Activated T-cell treated with anti-CD3 and anti-CD28 coated beads for 48 hours (primary cell): ENCODE measurements at regions not wholly inside any gene's neighbourhood (a gene's known extent, or its start where the extent isn't known, plus 50 kb on each side); places are given as distances from the start of the nearest gene placed in this dataset.
"Not testable (repeated sequence)": the region's sequence is repeated elsewhere in the genome, so short reads cannot be mapped to it uniquely, and the experiment has no call there.

Source experiments
- DNase-seq: peaks from one replicate; pipeline ENCODE4 v3.0.0-alpha.2; 2020; ENCODE audit warnings: low read depth

DNA sequence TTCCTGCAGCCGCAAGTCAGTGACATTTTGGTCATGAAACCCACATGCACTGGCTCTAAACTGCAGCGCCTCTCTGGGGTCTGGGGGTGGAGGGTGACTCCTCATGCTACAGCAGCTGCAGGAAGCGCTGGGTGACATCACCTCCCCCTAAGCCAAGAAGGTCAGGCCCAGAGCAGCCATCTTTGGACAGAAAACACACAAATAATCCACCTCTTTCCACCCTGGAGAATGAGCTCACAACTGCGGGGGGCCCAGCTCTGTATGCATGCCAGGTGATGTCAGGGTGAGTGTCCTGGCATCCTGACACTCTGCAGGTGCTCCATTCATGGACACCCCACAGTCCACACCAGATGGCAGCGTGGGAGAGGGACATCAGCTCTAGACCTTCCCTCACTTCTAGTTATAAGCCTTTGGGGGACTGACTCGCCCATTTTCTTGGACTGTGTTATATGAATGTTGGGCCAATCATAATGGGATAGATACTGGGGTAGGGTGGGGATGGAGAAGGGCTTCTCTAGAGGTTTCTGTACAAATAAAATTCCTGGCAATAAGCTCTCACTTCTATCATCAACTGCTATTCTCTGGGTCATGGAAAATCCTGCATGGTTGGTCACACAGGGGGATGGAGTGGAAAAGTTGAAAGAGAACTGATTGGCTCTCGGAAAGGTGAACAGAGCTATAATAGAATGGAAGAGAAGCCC is 70.7 kb upstream of the THBS1 start:
- no peak for DNase-seq

GRCh38 chr15:39511000-39511915 is 69.6 kb upstream of the THBS1 start:
- DNase-seq, result no peak

- no peak for DNase-seq
Measured at GRCh38 chr15:39511916-39512260, 69.0 kb upstream of the THBS1 start.

DNA sequence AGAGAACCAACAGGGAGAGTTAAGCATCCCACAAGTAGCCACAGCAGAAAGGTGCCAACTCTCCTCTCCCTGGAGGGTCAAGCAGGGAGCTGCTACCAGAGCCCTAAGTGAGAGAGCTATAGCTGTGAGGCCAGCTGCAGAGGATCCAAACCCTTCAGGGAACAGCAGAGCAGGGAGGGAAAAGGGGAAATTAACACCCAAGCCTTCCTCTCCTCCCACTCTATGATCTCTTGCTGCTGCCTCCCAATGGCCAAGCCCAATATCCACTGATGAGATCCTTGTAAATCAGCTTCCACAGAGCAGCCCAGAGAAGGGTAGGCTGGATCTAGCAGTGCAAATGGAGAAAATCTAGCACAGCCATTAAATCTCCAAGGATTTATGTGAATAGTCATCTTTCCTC is 68.2 kb upstream of the THBS1 start:
- no peak for DNase-seq

DNA sequence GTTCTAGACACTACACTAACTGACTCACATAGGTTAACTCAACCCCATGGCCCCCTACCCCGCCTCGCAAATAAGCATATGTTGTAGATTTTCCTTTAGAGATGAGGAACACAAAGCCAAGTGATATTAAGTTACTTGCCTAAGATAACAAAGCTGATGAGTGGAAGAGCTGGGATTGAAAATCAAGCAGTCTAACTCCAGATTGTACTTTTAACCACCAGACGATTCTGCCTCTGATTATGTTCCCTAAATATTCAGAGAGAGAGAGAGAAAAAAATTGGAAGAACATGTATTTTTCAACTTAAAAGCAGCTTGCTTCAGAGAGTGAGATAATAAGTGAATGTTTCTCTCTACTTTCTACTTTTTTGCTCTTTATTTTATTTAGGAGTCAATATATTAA is 66.9 kb upstream of the THBS1 start:
- DNase-seq, result no peak

DNA sequence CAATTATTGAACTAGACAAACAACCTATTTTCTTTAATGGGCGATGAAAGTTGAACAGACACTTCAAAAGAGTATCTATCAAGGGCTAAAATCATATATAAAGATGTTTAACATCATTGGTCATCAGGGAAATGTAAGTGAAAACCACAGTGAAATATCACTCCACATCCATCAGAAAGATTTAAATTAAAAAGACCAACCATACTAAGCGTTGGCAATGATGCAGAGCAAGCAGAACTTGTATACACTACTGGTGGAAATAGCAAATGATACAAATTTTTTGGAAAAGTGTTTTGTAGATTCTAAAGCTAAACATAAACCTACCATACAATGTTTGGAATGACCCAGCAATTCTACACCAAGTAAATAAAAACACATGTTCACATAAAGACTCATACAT is 65.9 kb upstream of the THBS1 start:
- DNase-seq, result no peak

- no peak for DNase-seq
Measured at GRCh38 chr15:39515765-39516164, 65.1 kb upstream of the THBS1 start.

- DNase-seq, result no peak
Measured at GRCh38 chr15:39517122-39517855, 63.6 kb upstream of the THBS1 start.

DNA sequence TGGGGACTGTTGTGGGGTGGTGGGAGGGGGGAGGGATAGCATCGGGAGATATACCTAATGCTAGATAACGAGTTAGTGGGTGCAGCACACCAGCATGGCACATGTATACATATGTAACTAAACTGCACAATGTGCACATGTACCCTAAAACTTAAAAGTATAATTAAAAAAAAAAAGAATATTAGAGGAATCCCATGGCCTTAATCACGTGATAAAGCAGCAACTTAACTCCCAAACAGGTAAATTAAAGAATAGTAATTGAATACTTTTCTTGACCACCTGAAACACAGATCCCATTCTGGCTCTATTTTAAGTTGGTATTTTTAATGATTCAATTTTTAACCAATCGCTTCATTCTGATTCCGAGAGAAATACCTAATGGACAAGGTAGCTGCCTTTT is 56.9 kb upstream of the THBS1 start:
- DNase-seq, result not testable (repeated sequence)

- DNase-seq, result no peak
Measured at GRCh38 chr15:39529457-39529856, 51.4 kb upstream of the THBS1 start.

DNA sequence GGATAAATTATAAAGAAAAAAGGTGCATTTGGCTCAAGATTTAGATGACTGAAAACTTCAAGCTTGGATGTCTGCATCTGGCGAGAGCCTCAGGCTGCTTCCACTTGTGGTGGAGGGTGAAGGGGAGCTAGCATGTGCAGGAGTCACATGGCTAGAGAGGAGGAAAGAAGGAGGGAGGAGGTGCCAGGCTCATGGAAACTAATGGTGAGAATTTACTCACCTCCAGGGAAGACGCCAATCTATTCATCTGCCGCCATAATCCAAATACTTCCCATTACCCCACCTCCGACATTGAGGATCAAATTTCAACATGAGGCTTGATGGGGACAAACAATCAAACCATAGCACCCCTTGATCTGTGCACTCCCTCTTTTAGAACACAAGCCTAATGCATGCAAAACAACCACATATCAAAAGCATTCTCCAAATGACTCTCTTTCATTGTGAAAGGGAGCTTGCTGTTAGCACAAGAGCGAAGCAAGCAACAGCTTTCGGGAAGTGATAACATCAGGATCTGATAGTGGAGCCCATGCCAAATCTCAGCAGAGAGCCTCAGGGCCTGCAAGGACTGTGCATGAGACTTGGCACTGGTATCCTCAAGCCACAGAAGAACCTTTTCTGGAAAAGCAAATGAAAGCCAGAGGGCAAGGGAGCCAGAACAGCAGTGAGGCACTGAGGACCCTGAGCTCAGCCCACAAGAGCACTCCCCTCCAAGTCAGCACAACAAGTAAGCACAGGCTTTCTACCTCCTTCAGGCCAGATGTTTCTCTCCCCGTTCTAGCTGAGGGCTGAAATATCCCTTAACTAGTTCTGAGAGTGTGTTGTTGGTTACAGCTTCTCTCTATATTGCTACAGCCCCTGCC is 50.2 kb upstream of the THBS1 start:
- no peak for DNase-seq
